Panc1 (cell line): ENCODE measurements at regions not wholly inside any gene's neighbourhood (a gene's known extent, or its start where the extent isn't known, plus 50 kb on each side); places are given as distances from the start of the nearest gene placed in this dataset.

Experiments used
- ATAC-seq: fragments of 200-7000 bp; cut with Tn5 transposase; 2 replicates; pipeline ENCODE4 v1.9.1; 2020; ENCODE audit warnings: mild to moderate bottlenecking, moderate library complexity
- BruUV-seq: library from RNA; stranded (reverse); fragments of 400-500 nt; replicated peaks from 2 replicates; lab custom pipeline; 2021; lab: Mats Ljungman, UMichigan
- CTCF ChIA-PET: fragments of 300-600 bp; sonication (Branson Sonifier 250); formaldehyde crosslinking; loops from one replicate; lab custom pipeline; 2022; ENCODE audit warnings: antibody characterized with exemption; lab: Charles Lee
- POLR2A ChIA-PET: fragments of 300-600 bp; sonication (Branson Sonifier 250); formaldehyde crosslinking; loops from one replicate; lab custom pipeline; 2022; ENCODE audit warnings: antibody characterized with exemption; lab: Charles Lee
- DNase-seq: peaks from one replicate; pipeline ENCODE4 v3.0.0-alpha.2; 2010; ENCODE audit warnings: low read depth, low spot score
- H3K27ac ChIP-seq: 2 replicates; pipeline ENCODE4 v1.5.1; 2011; ENCODE audit warnings: mild to moderate bottlenecking, low read length, inconsistent platforms
- H3K27me3 ChIP-seq: fragments of 200-500 bp; sonication (Bioruptor generic); 2 replicates; pipeline ENCODE4 v1.6.0; 2014; ENCODE audit warnings: low read length, inconsistent platforms; ENCODE audit not compliant: control insufficient read depth, insufficient read depth
- H3K36me3 ChIP-seq: fragments of 200-500 bp; sonication (Bioruptor generic); 2 replicates; pipeline ENCODE4 v1.5.1; 2014; ENCODE audit warnings: inconsistent platforms, mild to moderate bottlenecking, low read length, moderate library complexity; ENCODE audit not compliant: control insufficient read depth, insufficient read depth
- H3K4me1 ChIP-seq: 2 replicates; pipeline ENCODE4 v1.5.1; 2011; ENCODE audit warnings: inconsistent platforms, mild to moderate bottlenecking, low read length, moderate library complexity; ENCODE audit not compliant: control insufficient read depth, insufficient read depth
- H3K4me3 ChIP-seq, 2 experiments: 2 replicates each; pipeline ENCODE4 v1.5.1; 2011 to 2012; ENCODE audit warnings: low read depth in 2 of 2, low read length in 2 of 2, mild to moderate bottlenecking in 2 of 2, inconsistent platforms in 1 of 2, moderate library complexity in 1 of 2
- H3K9me3 ChIP-seq: fragments of 200-500 bp; sonication (Bioruptor generic); 2 replicates; pipeline ENCODE4 v1.5.1; 2014; ENCODE audit warnings: low read depth, mild to moderate bottlenecking, inconsistent platforms, low read length, moderate library complexity; ENCODE audit not compliant: control insufficient read depth, insufficient read depth
- POLR2AphosphoS5 ChIP-seq: IDR thresholded peaks from 2 replicates; pipeline ENCODE4 v1.6.1; 2012; ENCODE audit warnings: mild to moderate bottlenecking, low read depth, low read length, moderate library complexity
- SIN3A ChIP-seq: IDR thresholded peaks from 2 replicates; pipeline ENCODE4 v1.6.1; 2012; ENCODE audit warnings: low read depth, mild to moderate bottlenecking, low read length, moderate library complexity, borderline replicate concordance; ENCODE audit not compliant: insufficient read depth
- TCF7L2 ChIP-seq: IDR thresholded peaks from 2 replicates; pipeline ENCODE4 v1.6.1; 2011; ENCODE audit warnings: mild to moderate bottlenecking, low read depth, low read length, inconsistent platforms
- in situ Hi-C: cut with HindIII; loops from 2 replicates; pipeline ENCODE4 v1.10.0; 2016; ENCODE audit warnings: low sequenced_read_pairs, low pct_unique_long_range_greater_than_20kb
- intact Hi-C: fragments of 100-400 bp; cut with micrococcal nuclease; formaldehyde crosslinking; loops from one replicate; pipeline ENCODE4 v1.10.0; 2022; ENCODE audit not compliant: unreplicated experiment
- TF ChIP-seq, protein P1 (sequence below), 2 experiments: IDR thresholded peaks; 2 replicates each; pipeline ENCODE4 v1.6.1; 2011 to 2012; ENCODE audit warnings: low read depth in 2 of 2, control low read depth in 1 of 2, low read length in 1 of 2, mild to moderate bottlenecking in 1 of 2, moderate library complexity in 1 of 2; ENCODE audit not compliant: insufficient read depth in 1 of 2
- TF ChIP-seq, protein P2 (sequence below): fragments of 450-650 bp; IDR thresholded peaks from 2 replicates; pipeline ENCODE4 v1.5.1; 2017; ENCODE audit warnings: mild to moderate bottlenecking

DNA sequence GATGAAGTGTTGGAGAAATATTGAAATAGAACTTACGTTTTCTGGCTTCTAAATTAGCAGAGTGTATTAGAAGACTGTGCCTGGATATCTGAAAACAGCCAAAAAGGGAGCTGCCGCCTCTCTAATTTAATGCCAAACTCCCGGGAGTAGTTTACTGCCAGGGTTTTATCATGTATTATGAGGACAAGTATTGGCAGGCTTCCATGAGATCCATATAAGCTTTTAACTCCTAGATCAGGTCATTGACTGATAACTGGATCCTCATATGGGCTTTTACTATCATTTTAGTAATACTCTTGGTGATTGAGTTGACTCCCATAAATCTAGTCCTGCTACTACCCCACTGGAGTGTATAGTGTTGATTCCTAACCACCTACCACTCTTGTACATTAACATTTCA, 178.4 kb upstream of the CXADR start:
- intact Hi-C loops: no loop called here
- Histone ChIP-seq H3K36me3 (no peaks in the 10 kb centered on the region), H3K4me3 (no peak overlapping the region), H3K27ac (no peak overlapping the region), H3K27me3 (no peaks in the 10 kb centered on the region), H3K4me1 (no peaks in the 10 kb centered on the region), H3K9me3 (no peaks in the 10 kb centered on the region)
- ATAC-seq (no peak), DNase-seq (no peak)
- ChIA-PET POLR2A (no interaction called here), CTCF (no interaction called here)
- TF ChIP-seq, protein P1, sequence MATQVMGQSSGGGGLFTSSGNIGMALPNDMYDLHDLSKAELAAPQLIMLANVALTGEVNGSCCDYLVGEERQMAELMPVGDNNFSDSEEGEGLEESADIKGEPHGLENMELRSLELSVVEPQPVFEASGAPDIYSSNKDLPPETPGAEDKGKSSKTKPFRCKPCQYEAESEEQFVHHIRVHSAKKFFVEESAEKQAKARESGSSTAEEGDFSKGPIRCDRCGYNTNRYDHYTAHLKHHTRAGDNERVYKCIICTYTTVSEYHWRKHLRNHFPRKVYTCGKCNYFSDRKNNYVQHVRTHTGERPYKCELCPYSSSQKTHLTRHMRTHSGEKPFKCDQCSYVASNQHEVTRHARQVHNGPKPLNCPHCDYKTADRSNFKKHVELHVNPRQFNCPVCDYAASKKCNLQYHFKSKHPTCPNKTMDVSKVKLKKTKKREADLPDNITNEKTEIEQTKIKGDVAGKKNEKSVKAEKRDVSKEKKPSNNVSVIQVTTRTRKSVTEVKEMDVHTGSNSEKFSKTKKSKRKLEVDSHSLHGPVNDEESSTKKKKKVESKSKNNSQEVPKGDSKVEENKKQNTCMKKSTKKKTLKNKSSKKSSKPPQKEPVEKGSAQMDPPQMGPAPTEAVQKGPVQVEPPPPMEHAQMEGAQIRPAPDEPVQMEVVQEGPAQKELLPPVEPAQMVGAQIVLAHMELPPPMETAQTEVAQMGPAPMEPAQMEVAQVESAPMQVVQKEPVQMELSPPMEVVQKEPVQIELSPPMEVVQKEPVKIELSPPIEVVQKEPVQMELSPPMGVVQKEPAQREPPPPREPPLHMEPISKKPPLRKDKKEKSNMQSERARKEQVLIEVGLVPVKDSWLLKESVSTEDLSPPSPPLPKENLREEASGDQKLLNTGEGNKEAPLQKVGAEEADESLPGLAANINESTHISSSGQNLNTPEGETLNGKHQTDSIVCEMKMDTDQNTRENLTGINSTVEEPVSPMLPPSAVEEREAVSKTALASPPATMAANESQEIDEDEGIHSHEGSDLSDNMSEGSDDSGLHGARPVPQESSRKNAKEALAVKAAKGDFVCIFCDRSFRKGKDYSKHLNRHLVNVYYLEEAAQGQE (IDR thresholded peaks at IDR 0.05; ENCODE audit: insufficient read depth in 1 of 2, low read depth in 2 of 2, low read length in 1 of 2): no peak
- no peak for TF ChIP-seq TCF7L2
- TF ChIP-seq, protein P2, sequence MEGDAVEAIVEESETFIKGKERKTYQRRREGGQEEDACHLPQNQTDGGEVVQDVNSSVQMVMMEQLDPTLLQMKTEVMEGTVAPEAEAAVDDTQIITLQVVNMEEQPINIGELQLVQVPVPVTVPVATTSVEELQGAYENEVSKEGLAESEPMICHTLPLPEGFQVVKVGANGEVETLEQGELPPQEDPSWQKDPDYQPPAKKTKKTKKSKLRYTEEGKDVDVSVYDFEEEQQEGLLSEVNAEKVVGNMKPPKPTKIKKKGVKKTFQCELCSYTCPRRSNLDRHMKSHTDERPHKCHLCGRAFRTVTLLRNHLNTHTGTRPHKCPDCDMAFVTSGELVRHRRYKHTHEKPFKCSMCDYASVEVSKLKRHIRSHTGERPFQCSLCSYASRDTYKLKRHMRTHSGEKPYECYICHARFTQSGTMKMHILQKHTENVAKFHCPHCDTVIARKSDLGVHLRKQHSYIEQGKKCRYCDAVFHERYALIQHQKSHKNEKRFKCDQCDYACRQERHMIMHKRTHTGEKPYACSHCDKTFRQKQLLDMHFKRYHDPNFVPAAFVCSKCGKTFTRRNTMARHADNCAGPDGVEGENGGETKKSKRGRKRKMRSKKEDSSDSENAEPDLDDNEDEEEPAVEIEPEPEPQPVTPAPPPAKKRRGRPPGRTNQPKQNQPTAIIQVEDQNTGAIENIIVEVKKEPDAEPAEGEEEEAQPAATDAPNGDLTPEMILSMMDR: no peak
- no peak for TF ChIP-seq SIN3A
- BruUV-seq: no TSS peak
- in situ Hi-C loops: no loop called here

DNA sequence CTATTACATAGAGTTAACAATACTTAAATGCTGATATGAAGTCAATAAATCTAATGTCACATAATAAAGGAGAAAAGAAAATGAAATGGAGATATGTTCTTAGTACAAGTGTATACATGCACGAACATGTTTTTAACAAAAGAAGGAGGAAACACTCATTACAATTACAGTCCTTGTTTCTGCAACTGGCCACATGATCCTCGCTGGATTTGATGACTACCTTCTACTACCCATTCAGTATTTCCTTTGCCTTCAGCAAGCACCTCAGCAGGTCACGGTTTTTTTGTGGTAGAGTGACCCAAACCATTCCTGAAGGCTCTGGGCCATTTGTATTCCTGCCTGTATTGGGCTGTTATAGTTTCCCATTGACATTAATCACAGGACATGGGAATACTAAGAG, 172.8 kb upstream of the CXADR start:
- in situ Hi-C loops: no loop called here
- Histone ChIP-seq H3K4me1 (no peaks in the 10 kb centered on the region), H3K36me3 (no peaks in the 10 kb centered on the region), H3K9me3 (no peaks in the 10 kb centered on the region), H3K27me3 (no peaks in the 10 kb centered on the region), H3K27ac (no peak overlapping the region), H3K4me3 (no peak overlapping the region)
- POLR2A ChIA-PET: no interaction called here
- no TSS peak for BruUV-seq
- CTCF ChIA-PET: no interaction called here
- DNase-seq (no peak), ATAC-seq (no peak)
- TF ChIP-seq, protein P1 (IDR thresholded peaks at IDR 0.05; ENCODE audit: insufficient read depth in 1 of 2, low read depth in 2 of 2, low read length in 1 of 2): no peak
- TF ChIP-seq SIN3A: no peak
- TF ChIP-seq POLR2AphosphoS5: no peak
- intact Hi-C loops: no loop called here
